SK-N-SH (cell line): ENCODE measurements at regions not wholly inside any gene's neighbourhood (a gene's known extent, or its start where the extent isn't known, plus 50 kb on each side); places are given as distances from the start of the nearest gene placed in this dataset.

Experiments
- CTCF ChIA-PET: fragments of 300-600, 350-600 bp; formaldehyde crosslinking; extraction: SDS; loops from one replicate; lab custom pipeline; 2021; lab: Yijun Ruan, JAX
- POLR2A ChIA-PET: fragments of 350-600 bp; sonication (Branson Sonifier 250); formaldehyde crosslinking; extraction: SDS; loops from one replicate; lab custom pipeline; 2020; ENCODE audit warnings: antibody characterized with exemption, inconsistent platforms; lab: Yijun Ruan, JAX
- DNase-seq: peaks from one replicate; pipeline ENCODE4 v3.0.0; 2012
- H2AFZ ChIP-seq: fragments of 200-600 bp; sonication (generic); 2 replicates; pipeline ENCODE4 v1.8.1; 2016; ENCODE audit warnings: antibody characterized with exemption, mild to moderate bottlenecking, low read depth
- H3F3A ChIP-seq: fragments of 200-600 bp; sonication (generic); replicated peaks from 2 replicates; pipeline ENCODE3; 2016; ENCODE audit warnings: antibody characterized with exemption, mild to moderate bottlenecking; ENCODE audit not compliant: insufficient read depth
- H3K27ac ChIP-seq, 2 experiments: fragments of 200-500 bp in 1 of 2; fragments of 200-600 bp in 1 of 2; sonication (Bioruptor generic) in 1 of 2; sonication (generic), shearing (Covaris generic) in 1 of 2; 2 replicates each; pipeline versions ENCODE4 v1.5.1 to v1.6.1; 2014 to 2016; ENCODE audit warnings: low read depth in 2 of 2, inconsistent platforms in 1 of 2, low read length in 1 of 2, mild to moderate bottlenecking in 1 of 2, mixed read lengths in 1 of 2
- H3K27me3 ChIP-seq: fragments of 200-600 bp; sonication (generic), shearing (Covaris generic); 2 replicates; pipeline ENCODE4 v1.6.1; 2016; ENCODE audit warnings: mixed run types; ENCODE audit not compliant: insufficient read depth
- H3K36me3 ChIP-seq, 2 experiments: fragments of 200-500 bp in 1 of 2; fragments of 200-600 bp in 1 of 2; sonication (Bioruptor generic) in 1 of 2; sonication (generic) in 1 of 2; replicated peaks in 1 of 2; 2 replicates each; pipeline versions ENCODE3 to v1.5.1; 2014 to 2016; ENCODE audit warnings: low read length in 1 of 2, mild to moderate bottlenecking in 1 of 2; ENCODE audit not compliant: insufficient read depth in 2 of 2, control insufficient read depth in 1 of 2
- H3K4me1 ChIP-seq, 2 experiments: fragments of 200-500 bp in 1 of 2; fragments of 200-600 bp in 1 of 2; sonication (Bioruptor generic) in 1 of 2; sonication (generic), shearing (Covaris generic) in 1 of 2; 2 replicates each; pipeline versions ENCODE4 v1.5.1 to v1.6.1; 2014 to 2016; ENCODE audit warnings: low read depth in 1 of 2, low read length in 1 of 2, mixed run types in 1 of 2; ENCODE audit not compliant: insufficient read depth in 2 of 2, control insufficient read depth in 1 of 2
- H3K4me2 ChIP-seq: fragments of 200-600 bp; sonication (generic), shearing (Covaris generic); 2 replicates; pipeline ENCODE4 v1.6.1; 2017; ENCODE audit warnings: mixed run types
- H3K4me3 ChIP-seq, 2 experiments: fragments of 200-500 bp in 1 of 2; fragments of 200-600 bp in 1 of 2; sonication (Bioruptor generic) in 1 of 2; sonication (generic), shearing (Covaris generic) in 1 of 2; 2 replicates each; pipeline versions ENCODE4 v1.5.1 to v1.8.1; 2014 to 2016; ENCODE audit warnings: low read depth in 2 of 2, inconsistent platforms in 1 of 2, low read length in 1 of 2, mild to moderate bottlenecking in 1 of 2, mixed read lengths in 1 of 2, moderate library complexity in 1 of 2
- H3K79me2 ChIP-seq: fragments of 200-600 bp; sonication (generic); 2 replicates; pipeline ENCODE4 v1.8.1; 2017; ENCODE audit warnings: mild to moderate bottlenecking; ENCODE audit not compliant: insufficient read depth
- H3K9ac ChIP-seq: fragments of 200-600 bp; sonication (generic); 2 replicates; pipeline ENCODE4 v1.6.1; 2017; ENCODE audit warnings: mixed run types
- H3K9me2 ChIP-seq: fragments of 200-600 bp; sonication (generic); 2 replicates; pipeline ENCODE4 v1.6.1; 2017; ENCODE audit warnings: mixed run types
- H3K9me3 ChIP-seq: fragments of 200-600 bp; sonication (generic); 2 replicates; pipeline ENCODE4 v1.6.1; 2017; ENCODE audit warnings: mixed run types, mild to moderate bottlenecking, moderate library complexity
- H4K20me1 ChIP-seq: fragments of 200-600 bp; sonication (generic); 2 replicates; pipeline ENCODE4 v1.6.1; 2017; ENCODE audit warnings: mild to moderate bottlenecking, mixed run types; ENCODE audit not compliant: insufficient read depth
- CHD2 ChIP-seq: fragments of 150-350 bp; IDR thresholded peaks from 2 replicates; pipeline ENCODE4 v1.6.1; 2018; ENCODE audit warnings: low read length; ENCODE audit not compliant: partially characterized antibody
- CTCF ChIP-seq: fragments of 200-600 bp; sonication (generic); IDR thresholded peaks from 2 replicates; pipeline ENCODE4 v1.6.1; 2017; ENCODE audit warnings: antibody characterized with exemption, mild to moderate bottlenecking, moderate library complexity
- ELF1 ChIP-seq: IDR thresholded peaks from 2 replicates; pipeline ENCODE4 v1.4.0; 2012
- EZH2phosphoT487 ChIP-seq: fragments of 200-600 bp; sonication (generic); IDR thresholded peaks from 2 replicates; pipeline ENCODE4 v1.6.1; 2017; ENCODE audit warnings: low read depth, mixed run types, mild to moderate bottlenecking, antibody characterized with exemption, moderate library complexity, borderline replicate concordance
- FOXJ3 ChIP-seq: sonication (generic); formaldehyde crosslinking; IDR thresholded peaks from 2 replicates; pipeline ENCODE4 v1.5.1; 2020; ENCODE audit warnings: mild to moderate bottlenecking, missing genetic modification reagents
- GATA2 ChIP-seq: sonication (generic); formaldehyde crosslinking; IDR thresholded peaks from 2 replicates; pipeline ENCODE4 v1.5.0; 2020; ENCODE audit warnings: mild to moderate bottlenecking, missing genetic modification reagents
- JUND ChIP-seq: IDR thresholded peaks from 2 replicates; pipeline ENCODE4 v1.4.0; 2012
- MEF2A ChIP-seq: IDR thresholded peaks from 2 replicates; pipeline ENCODE4 v1.4.0; 2012; ENCODE audit warnings: low read depth, borderline replicate concordance
- MXI1 ChIP-seq: IDR thresholded peaks from 2 replicates; pipeline ENCODE4 v1.6.1; 2012; ENCODE audit warnings: mild to moderate bottlenecking, low read depth, low read length, improper control_type of control experiment
- NFIC ChIP-seq: IDR thresholded peaks from 2 replicates; pipeline ENCODE4 v1.4.0; 2012; ENCODE audit warnings: borderline replicate concordance
- NRF1 ChIP-seq: IDR thresholded peaks from 2 replicates; pipeline ENCODE4 v1.6.1; 2012; ENCODE audit warnings: low read depth, mild to moderate bottlenecking, low read length
- PBX3 ChIP-seq: IDR thresholded peaks from 2 replicates; pipeline ENCODE4; 2012
- RAD21 ChIP-seq: IDR thresholded peaks from 2 replicates; pipeline ENCODE4 v1.6.1; 2012; ENCODE audit warnings: mild to moderate bottlenecking, low read length
- REST ChIP-seq: IDR thresholded peaks from 2 replicates; pipeline ENCODE4 v1.6.1; 2012; ENCODE audit warnings: mild to moderate bottlenecking, low read depth, low read length, moderate library complexity
- TAF1 ChIP-seq: IDR thresholded peaks from 2 replicates; pipeline ENCODE4 v1.6.1; 2012; ENCODE audit warnings: low read depth, mild to moderate bottlenecking, low read length, moderate library complexity, borderline replicate concordance
- TEAD4 ChIP-seq: IDR thresholded peaks from 2 replicates; pipeline ENCODE4 v1.4.0; 2012; ENCODE audit warnings: mild to moderate bottlenecking, borderline replicate concordance; ENCODE audit not compliant: insufficient read depth
- USF1 ChIP-seq: IDR thresholded peaks from 2 replicates; pipeline ENCODE4 v1.4.0; 2012; ENCODE audit warnings: low read depth, borderline replicate concordance
- USF2 ChIP-seq: fragments of 150-350 bp; IDR thresholded peaks from 2 replicates; pipeline ENCODE4 v1.6.1; 2017; ENCODE audit warnings: antibody characterized with exemption, low read length, low read depth, borderline replicate concordance
- YY1 ChIP-seq: IDR thresholded peaks from 2 replicates; pipeline ENCODE4 v1.4.0; 2012; ENCODE audit warnings: low read depth, mild to moderate bottlenecking
- WGBS: methylation state at CpG from one replicate; pipeline ENCODE4 v1.1.6; 2017; ENCODE audit warnings: low lambda C conversion rate; 5-methylcytosine and 5-hydroxymethylcytosine counted together

- no peak for TF ChIP-seq CTCF
These were observed 192.5 kb upstream of the SNX19 start (continued) for GRCh38 chr11:131108760-131109159.

- Histone ChIP-seq H3K9me2 (no peaks in the 10 kb centered on the region), H3K36me3 (no peaks in the 10 kb centered on the region), H3K4me2 (no peak overlapping the region), H3K27ac (no peak overlapping the region), H3K4me1 (no peaks in the 10 kb centered on the region), H3K4me3 (no peak overlapping the region), H3K9ac (no peak overlapping the region), H3F3A (no peaks in the 10 kb centered on the region), H3K9me3 (no peaks in the 10 kb centered on the region), H4K20me1 (no peaks in the 10 kb centered on the region), H2AFZ (no peak overlapping the region), H3K27me3 (no peaks in the 10 kb centered on the region), H3K79me2 (no peaks in the 10 kb centered on the region)
- TF ChIP-seq GATA2 (CRISPR knock-in tag) (no peak), PBX3 (no peak), YY1 (no peak), EZH2phosphoT487 (no peak), TEAD4 (no peak), JUND (no peak), MEF2A (no peak), TAF1 (no peak)
- CTCF ChIA-PET = interaction anchor here (1.4 kb wide), 1 partner anchor 29 kb away, joined by 3 read pairs; no protein-coding TSS in a partner anchor
- WGBS = 14% methylated on average over 4 of the region's 4 CpGs
- no peak for DNase-seq
- POLR2A ChIA-PET = no interaction called here
These were observed 193.0 kb upstream of the SNX19 start for GRCh38 chr11:131109257-131109656.

- 25% methylated on average over 5 of the region's 5 CpGs for WGBS
- no peaks in the 10 kb centered on the region for H3K36me3 ChIP-seq
- H3F3A ChIP-seq = no peaks in the 10 kb centered on the region
- H3K9me3 ChIP-seq = no peaks in the 10 kb centered on the region
- DNase-seq = no peak
- no peak overlapping the region for H3K27ac ChIP-seq
- CTCF ChIA-PET = interaction anchor here (1.4 kb wide), 1 partner anchor 30 kb away, joined by 3 read pairs; no protein-coding TSS in a partner anchor
- H3K4me2 ChIP-seq = no peak overlapping the region
- no peaks in the 10 kb centered on the region for H3K9me2 ChIP-seq
- H3K4me1 ChIP-seq = no peaks in the 10 kb centered on the region
- POLR2A ChIA-PET = no interaction called here
- H4K20me1 ChIP-seq = no peaks in the 10 kb centered on the region
- H3K9ac ChIP-seq = no peak overlapping the region
- no peak overlapping the region for H2AFZ ChIP-seq
- no peak overlapping the region for H3K4me3 ChIP-seq
- H3K79me2 ChIP-seq = no peaks in the 10 kb centered on the region
- H3K27me3 ChIP-seq = no peaks in the 10 kb centered on the region
- no peak for TF ChIP-seq MEF2A
- TF ChIP-seq FOXJ3 = no peak
- no peak for TF ChIP-seq NFIC
- no peak for TF ChIP-seq USF2
- no peak for TF ChIP-seq MXI1
- no peak for TF ChIP-seq CHD2
- no peak for TF ChIP-seq ELF1
- no peak for TF ChIP-seq RAD21
- no peak for TF ChIP-seq REST
- no peak for TF ChIP-seq USF1
- TF ChIP-seq TEAD4 = no peak
- TF ChIP-seq NRF1 = no peak
These were observed 193.5 kb upstream of the SNX19 start for GRCh38 chr11:131109790-131110189.
